Suppressor macrophage treated with lipopolysaccharide for 1 hour (primary cell): ENCODE measurements at regions not wholly inside any gene's neighbourhood (a gene's known extent, or its start where the extent isn't known, plus 50 kb on each side); places are given as distances from the start of the nearest gene placed in this dataset.
A peak's percentile ranks its signal among the peaks of the same experiment; 100 is the strongest.

Source experiments
- DNase-seq, 3 donors: peaks; one replicate each; pipeline ENCODE4 v3.0.0-alpha.2; 2020 to 2022

GRCh38 chr3:59540241-59540640, 490.4 kb upstream of the CFAP20DC start:
- no peak for DNase-seq

GRCh38 chr3:59538753-59539432, 489.1 kb upstream of the CFAP20DC start:
- DNase-seq: no peak

- no peak for DNase-seq
Observed at GRCh38 chr3:59535791-59536221, 486.0 kb upstream of the CFAP20DC start.

GRCh38 chr3:59531994-59532393, 482.2 kb upstream of the CFAP20DC start:
- DNase-seq: no peak

GRCh38 chr3:59531066-59531745, 481.4 kb upstream of the CFAP20DC start:
- no peak for DNase-seq

- no peak for DNase-seq
Observed at GRCh38 chr3:59528251-59528650, 478.4 kb upstream of the CFAP20DC start.

GRCh38 chr3:59527493-59527892, 477.7 kb upstream of the CFAP20DC start:
- peak in 2 of 3 donors; percentile 1 to 3 for DNase-seq

GRCh38 chr3:59526999-59527398, 477.2 kb upstream of the CFAP20DC start:
- no peak for DNase-seq

- no peak for DNase-seq
Observed at GRCh38 chr3:59522550-59522949, 472.7 kb upstream of the CFAP20DC start.

GRCh38 chr3:59519094-59519493, 469.3 kb upstream of the CFAP20DC start:
- no peak for DNase-seq

GRCh38 chr3:59518283-59519055, 468.6 kb upstream of the CFAP20DC start:
- no peak for DNase-seq

GRCh38 chr3:59517388-59517787, 467.6 kb upstream of the CFAP20DC start:
- no peak for DNase-seq

GRCh38 chr3:59515966-59516365, 466.1 kb upstream of the CFAP20DC start:
- DNase-seq: no peak

- DNase-seq: no peak
Observed at GRCh38 chr3:59514865-59515482, 465.1 kb upstream of the CFAP20DC start.

GRCh38 chr3:59513570-59513969, 463.7 kb upstream of the CFAP20DC start:
- DNase-seq: no peak

- no peak for DNase-seq
Observed at GRCh38 chr3:59512066-59512465, 462.2 kb upstream of the CFAP20DC start.

- no peak for DNase-seq
Observed at GRCh38 chr3:59510576-59510975, 460.8 kb upstream of the CFAP20DC start.

GRCh38 chr3:59508273-59508672, 458.4 kb upstream of the CFAP20DC start:
- DNase-seq: no peak

- no peak for DNase-seq
Observed at GRCh38 chr3:59506191-59506590, 456.4 kb upstream of the CFAP20DC start.

GRCh38 chr3:59503441-59503840, 453.6 kb upstream of the CFAP20DC start:
- no peak for DNase-seq

- peak; percentile 45 to 68 (median 64) for DNase-seq
Observed at GRCh38 chr3:59502806-59503205, 453.0 kb upstream of the CFAP20DC start.

GRCh38 chr3:59499954-59500353, 450.1 kb upstream of the CFAP20DC start:
- no peak for DNase-seq

GRCh38 chr3:59499000-59499399, 449.2 kb upstream of the CFAP20DC start:
- no peak for DNase-seq
